Endothelial cell of umbilical vein (primary cell): ENCODE measurements at regions not wholly inside any gene's neighbourhood (a gene's known extent, or its start where the extent isn't known, plus 50 kb on each side); places are given as distances from the start of the nearest gene placed in this dataset.

ENCODE experiments used
- EZH2 ChIP-seq: IDR thresholded peaks from 2 replicates; pipeline ENCODE4 v1.6.1; 2012; ENCODE audit warnings: borderline replicate concordance, low read depth, mild to moderate bottlenecking, moderate library complexity, low read length, inconsistent platforms; ENCODE audit not compliant: severe bottlenecking
- FOS ChIP-seq: IDR thresholded peaks from 2 replicates; pipeline ENCODE4 v1.6.1; 2011; ENCODE audit warnings: mild to moderate bottlenecking, low read length, moderate library complexity, borderline replicate concordance; ENCODE audit not compliant: insufficient read depth
- POLR2A ChIP-seq: IDR thresholded peaks from 2 replicates; pipeline ENCODE4 v1.6.1; 2012; ENCODE audit warnings: low read depth, mild to moderate bottlenecking, control low read depth, low read length
- POLR2AphosphoS5 ChIP-seq: IDR thresholded peaks from 2 replicates; pipeline ENCODE4 v1.6.1; 2012; ENCODE audit warnings: low read depth, mild to moderate bottlenecking, control low read depth, low read length, moderate library complexity; ENCODE audit not compliant: insufficient read depth
- TF ChIP-seq, protein P1 (sequence below): IDR thresholded peaks from 2 replicates; pipeline ENCODE4 v1.6.1; 2011; ENCODE audit not compliant: insufficient read depth, insufficient read length
- TF ChIP-seq, protein P2 (sequence below), 2 donors: IDR thresholded peaks; 1 replicate in 1 of 2; 2 replicates in 1 of 2; pipeline ENCODE4 v1.5.1; 2011; ENCODE audit warnings: low read length in 2 of 2, mild to moderate bottlenecking in 2 of 2, moderate library complexity in 2 of 2, control low read depth in 1 of 2, inconsistent platforms in 1 of 2, low read depth in 1 of 2; ENCODE audit not compliant: insufficient read depth in 1 of 2; ENCODE audit errors: extremely low read depth in 1 of 2

- TF ChIP-seq POLR2AphosphoS5, result no peak
- TF ChIP-seq POLR2A, result no peak
- TF ChIP-seq, protein P1, sequence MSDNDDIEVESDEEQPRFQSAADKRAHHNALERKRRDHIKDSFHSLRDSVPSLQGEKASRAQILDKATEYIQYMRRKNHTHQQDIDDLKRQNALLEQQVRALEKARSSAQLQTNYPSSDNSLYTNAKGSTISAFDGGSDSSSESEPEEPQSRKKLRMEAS, result no peak
- TF ChIP-seq, protein P2, sequence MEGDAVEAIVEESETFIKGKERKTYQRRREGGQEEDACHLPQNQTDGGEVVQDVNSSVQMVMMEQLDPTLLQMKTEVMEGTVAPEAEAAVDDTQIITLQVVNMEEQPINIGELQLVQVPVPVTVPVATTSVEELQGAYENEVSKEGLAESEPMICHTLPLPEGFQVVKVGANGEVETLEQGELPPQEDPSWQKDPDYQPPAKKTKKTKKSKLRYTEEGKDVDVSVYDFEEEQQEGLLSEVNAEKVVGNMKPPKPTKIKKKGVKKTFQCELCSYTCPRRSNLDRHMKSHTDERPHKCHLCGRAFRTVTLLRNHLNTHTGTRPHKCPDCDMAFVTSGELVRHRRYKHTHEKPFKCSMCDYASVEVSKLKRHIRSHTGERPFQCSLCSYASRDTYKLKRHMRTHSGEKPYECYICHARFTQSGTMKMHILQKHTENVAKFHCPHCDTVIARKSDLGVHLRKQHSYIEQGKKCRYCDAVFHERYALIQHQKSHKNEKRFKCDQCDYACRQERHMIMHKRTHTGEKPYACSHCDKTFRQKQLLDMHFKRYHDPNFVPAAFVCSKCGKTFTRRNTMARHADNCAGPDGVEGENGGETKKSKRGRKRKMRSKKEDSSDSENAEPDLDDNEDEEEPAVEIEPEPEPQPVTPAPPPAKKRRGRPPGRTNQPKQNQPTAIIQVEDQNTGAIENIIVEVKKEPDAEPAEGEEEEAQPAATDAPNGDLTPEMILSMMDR (IDR thresholded peaks at IDR 0.05; ENCODE audit: extremely low read depth in 1 of 2, insufficient read depth in 1 of 2, low read depth in 1 of 2, low read length in 2 of 2), result no peak
- TF ChIP-seq EZH2, result no peak
- TF ChIP-seq FOS, result no peak
These were observed 144.3 kb upstream of the PRLR start for GRCh38 chr5:35374584-35374983.
